PFSK-1 (cell line): ENCODE measurements at regions not wholly inside any gene's neighbourhood (a gene's known extent, or its start where the extent isn't known, plus 50 kb on each side); places are given as distances from the start of the nearest gene placed in this dataset.

Experiments used
- POLR2AphosphoS5 ChIP-seq: IDR thresholded peaks from 2 replicates; pipeline ENCODE4 v1.6.1; 2012; ENCODE audit warnings: low read depth, mild to moderate bottlenecking, control low read depth, low read length, moderate library complexity
- TF ChIP-seq, protein P1 (sequence below), 2 experiments: IDR thresholded peaks; 2 replicates each; pipeline versions ENCODE4 v1.6.1 to v1.8.0; 2011 to 2012; ENCODE audit warnings: low read depth in 2 of 2, low read length in 2 of 2, control low read depth in 1 of 2, inconsistent platforms in 1 of 2, mild to moderate bottlenecking in 1 of 2, moderate library complexity in 1 of 2; ENCODE audit not compliant: insufficient read depth in 1 of 2

DNA sequence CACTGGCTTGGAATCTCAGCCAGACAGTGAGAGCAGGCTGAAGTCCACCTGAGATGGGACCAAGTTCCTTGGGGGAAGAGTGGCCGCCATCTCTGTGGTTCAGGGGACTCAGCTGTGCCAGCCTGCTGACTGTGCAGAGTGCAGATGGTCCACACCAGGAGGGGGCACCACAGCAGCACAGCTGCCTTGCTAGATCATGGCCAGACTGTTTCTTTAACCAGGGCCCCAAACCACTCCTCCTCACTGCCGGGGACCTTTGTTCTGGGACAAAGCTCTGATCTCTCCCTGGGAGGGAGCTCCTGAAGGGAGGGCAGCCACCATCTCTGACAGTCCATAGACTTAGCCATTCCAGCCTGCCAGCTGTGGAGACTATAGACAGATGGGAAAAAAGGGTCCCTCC is 2189.6 kb downstream of the PCDH7 start:
- TF ChIP-seq, protein P1, sequence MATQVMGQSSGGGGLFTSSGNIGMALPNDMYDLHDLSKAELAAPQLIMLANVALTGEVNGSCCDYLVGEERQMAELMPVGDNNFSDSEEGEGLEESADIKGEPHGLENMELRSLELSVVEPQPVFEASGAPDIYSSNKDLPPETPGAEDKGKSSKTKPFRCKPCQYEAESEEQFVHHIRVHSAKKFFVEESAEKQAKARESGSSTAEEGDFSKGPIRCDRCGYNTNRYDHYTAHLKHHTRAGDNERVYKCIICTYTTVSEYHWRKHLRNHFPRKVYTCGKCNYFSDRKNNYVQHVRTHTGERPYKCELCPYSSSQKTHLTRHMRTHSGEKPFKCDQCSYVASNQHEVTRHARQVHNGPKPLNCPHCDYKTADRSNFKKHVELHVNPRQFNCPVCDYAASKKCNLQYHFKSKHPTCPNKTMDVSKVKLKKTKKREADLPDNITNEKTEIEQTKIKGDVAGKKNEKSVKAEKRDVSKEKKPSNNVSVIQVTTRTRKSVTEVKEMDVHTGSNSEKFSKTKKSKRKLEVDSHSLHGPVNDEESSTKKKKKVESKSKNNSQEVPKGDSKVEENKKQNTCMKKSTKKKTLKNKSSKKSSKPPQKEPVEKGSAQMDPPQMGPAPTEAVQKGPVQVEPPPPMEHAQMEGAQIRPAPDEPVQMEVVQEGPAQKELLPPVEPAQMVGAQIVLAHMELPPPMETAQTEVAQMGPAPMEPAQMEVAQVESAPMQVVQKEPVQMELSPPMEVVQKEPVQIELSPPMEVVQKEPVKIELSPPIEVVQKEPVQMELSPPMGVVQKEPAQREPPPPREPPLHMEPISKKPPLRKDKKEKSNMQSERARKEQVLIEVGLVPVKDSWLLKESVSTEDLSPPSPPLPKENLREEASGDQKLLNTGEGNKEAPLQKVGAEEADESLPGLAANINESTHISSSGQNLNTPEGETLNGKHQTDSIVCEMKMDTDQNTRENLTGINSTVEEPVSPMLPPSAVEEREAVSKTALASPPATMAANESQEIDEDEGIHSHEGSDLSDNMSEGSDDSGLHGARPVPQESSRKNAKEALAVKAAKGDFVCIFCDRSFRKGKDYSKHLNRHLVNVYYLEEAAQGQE (IDR thresholded peaks at IDR 0.05; ENCODE audit: insufficient read depth in 1 of 2, low read depth in 2 of 2, low read length in 2 of 2) = no peak
- TF ChIP-seq POLR2AphosphoS5 = no peak
